Endodermal cell (in vitro differentiated cells): ENCODE measurements at regions not wholly inside any gene's neighbourhood (a gene's known extent, or its start where the extent isn't known, plus 50 kb on each side); places are given as distances from the start of the nearest gene placed in this dataset.

ENCODE experiments used
- DNase-seq: peaks from one replicate; pipeline ENCODE4 v3.0.0-alpha.2; 2017
- H3K27ac ChIP-seq: 2 replicates; pipeline ENCODE4 v1.5.1; 2013; ENCODE audit warnings: mild to moderate bottlenecking, low read depth, low read length, moderate library complexity
- H3K27me3 ChIP-seq: 2 replicates; pipeline ENCODE4 v1.6.1; 2013; ENCODE audit warnings: mild to moderate bottlenecking, low read length, moderate library complexity; ENCODE audit not compliant: insufficient read depth, control insufficient read depth, poor library complexity, severe bottlenecking
- H3K36me3 ChIP-seq: 2 replicates; pipeline ENCODE4 v1.7.0; 2013; ENCODE audit warnings: mild to moderate bottlenecking, low read length, moderate library complexity; ENCODE audit not compliant: control insufficient read depth, insufficient read depth
- H3K4me1 ChIP-seq: one replicate; pipeline ENCODE4 v1.7.0; 2013; ENCODE audit warnings: low read length; ENCODE audit not compliant: control insufficient read depth, insufficient read depth
- H3K4me3 ChIP-seq: 2 replicates; pipeline ENCODE4 v1.5.1; 2013; ENCODE audit warnings: mild to moderate bottlenecking, low read length, moderate library complexity
- H3K9ac ChIP-seq: 2 replicates; pipeline ENCODE4 v1.6.1; 2013; ENCODE audit warnings: mild to moderate bottlenecking, low read length, moderate library complexity; ENCODE audit not compliant: poor library complexity, severe bottlenecking; ENCODE audit errors: extremely low read depth
- H3K9me3 ChIP-seq: 2 replicates; pipeline ENCODE4 v1.6.1; 2013; ENCODE audit warnings: mild to moderate bottlenecking, low read length, moderate library complexity; ENCODE audit not compliant: control insufficient read depth
- H3K27ac Mint-ChIP-seq: 2 replicates; pipeline ENCODE4 v1.8.0; 2020; ENCODE audit warnings: mixed read lengths
- H3K27me3 Mint-ChIP-seq: 2 replicates; pipeline ENCODE4 v1.8.0; 2021; ENCODE audit warnings: mild to moderate bottlenecking, mixed read lengths; ENCODE audit not compliant: insufficient read depth
- H3K36me3 Mint-ChIP-seq: 2 replicates; pipeline ENCODE4 v1.8.0; 2020; ENCODE audit warnings: low read depth, mixed read lengths
- H3K4me1 Mint-ChIP-seq: 2 replicates; pipeline ENCODE4 v1.8.0; 2020; ENCODE audit warnings: mixed read lengths
- H3K4me3 Mint-ChIP-seq: 2 replicates; pipeline ENCODE4 v1.8.0; 2020; ENCODE audit warnings: mild to moderate bottlenecking, moderate library complexity, mixed read lengths
- H3K9me3 Mint-ChIP-seq: 2 replicates; pipeline ENCODE4 v1.8.0; 2020; ENCODE audit warnings: mild to moderate bottlenecking, mixed read lengths
- CTCF ChIP-seq: fragments of 200-600 bp; sonication (generic); conservative IDR thresholded peaks from 2 replicates; pipeline ENCODE4 v1.5.0; 2021; ENCODE audit warnings: antibody characterized with exemption, mild to moderate bottlenecking
- WGBS, 2 experiments: methylation state at CpG; one replicate each; pipeline versions ENCODE4 v1.1.5 to v1.1.7; 2013; ENCODE audit warnings: missing lambda C conversion rate in 2 of 2, mixed read lengths in 1 of 2; ENCODE audit not compliant: insufficient coverage in 1 of 2, insufficient read length in 1 of 2; 5-methylcytosine and 5-hydroxymethylcytosine counted together

DNA sequence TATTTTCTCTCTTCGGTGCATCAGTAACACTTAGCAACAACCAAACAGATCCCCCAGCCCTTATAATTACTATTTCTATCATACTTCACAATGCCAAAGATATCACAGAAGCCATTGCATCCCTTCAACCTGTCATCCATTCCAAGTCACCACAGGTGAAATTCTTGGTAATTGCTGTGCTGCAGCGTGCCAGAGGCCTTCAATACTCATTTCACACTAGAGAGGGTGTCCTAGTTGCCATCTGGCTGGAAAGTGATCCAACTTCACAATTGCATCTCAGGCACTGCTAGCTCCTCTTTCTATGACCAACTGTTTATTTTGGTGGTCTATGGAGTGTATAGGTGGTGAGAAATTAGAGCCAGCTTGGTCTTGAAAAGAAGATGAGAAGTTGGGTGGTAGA is 131.2 kb downstream of the NUP35 start:
- H3K9ac ChIP-seq: no peak overlapping the region
- Mint-ChIP-seq H3K36me3 (no peaks in the 10 kb centered on the region), H3K4me1 (peaks cover 17% of the 10 kb centered on the region), H3K27me3 (no peaks in the 10 kb centered on the region), H3K27ac (no peak overlapping the region), H3K9me3 (no peaks in the 10 kb centered on the region), H3K4me3 (no peak overlapping the region)
- WGBS, 2 experiments: 83 to 91% methylated on average over 2 of the region's 2 CpGs
- no peaks in the 10 kb centered on the region for H3K9me3 ChIP-seq
- H3K4me1 ChIP-seq: peaks cover 2% of the 10 kb centered on the region
- H3K4me3 ChIP-seq: no peak overlapping the region
- H3K27me3 ChIP-seq: no peaks in the 10 kb centered on the region
- no peak for DNase-seq
- H3K27ac ChIP-seq: no peak overlapping the region
- TF ChIP-seq CTCF: no peak
- H3K36me3 ChIP-seq: no peaks in the 10 kb centered on the region

- Histone ChIP-seq H3K9me3 (no peaks in the 10 kb centered on the region), H3K4me3 (no peak overlapping the region), H3K27me3 (no peaks in the 10 kb centered on the region), H3K9ac (no peak overlapping the region), H3K36me3 (no peaks in the 10 kb centered on the region), H3K4me1 (peaks cover 2% of the 10 kb centered on the region), H3K27ac (no peak overlapping the region)
- WGBS, 2 experiments: 88% methylated on average over 1 of the region's 1 CpG; no CpG with 5 or more reads in 1 of the 2 experiments
- H3K4me3 Mint-ChIP-seq: no peak overlapping the region
- no peaks in the 10 kb centered on the region for H3K9me3 Mint-ChIP-seq
- DNase-seq: no peak
- TF ChIP-seq CTCF: no peak
- H3K4me1 Mint-ChIP-seq: peaks cover 15% of the 10 kb centered on the region
- H3K27me3 Mint-ChIP-seq: no peaks in the 10 kb centered on the region
- peaks cover 6% of the 10 kb centered on the region for H3K36me3 Mint-ChIP-seq
- no peak overlapping the region for H3K27ac Mint-ChIP-seq
Measured at GRCh38 chr2:183259921-183260320, 135.7 kb downstream of the NUP35 start.

GRCh38 chr2:183260527-183260926 is 136.3 kb downstream of the NUP35 start:
- Mint-ChIP-seq H3K27ac (no peak overlapping the region), H3K4me1 (peaks cover 9% of the 10 kb centered on the region), H3K4me3 (no peak overlapping the region), H3K9me3 (no peaks in the 10 kb centered on the region), H3K36me3 (peaks cover 6% of the 10 kb centered on the region), H3K27me3 (no peaks in the 10 kb centered on the region)
- WGBS, 2 experiments: 92 to 95% methylated on average over 18 to 29 of the region's 29 CpGs
- H3K27ac ChIP-seq: no peak overlapping the region
- no peaks in the 10 kb centered on the region for H3K36me3 ChIP-seq
- TF ChIP-seq CTCF: no peak
- no peak overlapping the region for H3K4me3 ChIP-seq
- no peak overlapping the region for H3K9ac ChIP-seq
- no peaks in the 10 kb centered on the region for H3K9me3 ChIP-seq
- no peaks in the 10 kb centered on the region for H3K27me3 ChIP-seq
- no peak for DNase-seq
- H3K4me1 ChIP-seq: no peaks in the 10 kb centered on the region
